GM13977 (cell line): ENCODE measurements at regions not wholly inside any gene's neighbourhood (a gene's known extent, or its start where the extent isn't known, plus 50 kb on each side); places are given as distances from the start of the nearest gene placed in this dataset.
"Not testable (repeated sequence)": the region's sequence is repeated elsewhere in the genome, so short reads cannot be mapped to it uniquely, and the experiment has no call there.

Experiments used
- DNase-seq: peaks from one replicate; pipeline ENCODE4 v3.0.0; 2012; ENCODE audit warnings: low spot score
- CTCF ChIP-seq: IDR thresholded peaks from 2 replicates; pipeline ENCODE4 v1.5.1; 2012; ENCODE audit warnings: mild to moderate bottlenecking, control low read depth; ENCODE audit not compliant: insufficient read depth; ENCODE audit errors: extremely low read depth, missing control alignments
- in situ Hi-C: fragments of 300-500 bp; cut with MboI; formaldehyde crosslinking; loops from one replicate; pipeline ENCODE4 v1.12.0; 2022; ENCODE audit warnings: low sequenced_read_pairs, low pct_unique_long_range_greater_than_20kb, mixed read lengths, inconsistent platforms; ENCODE audit not compliant: unreplicated experiment

- DNase-seq: no peak
- in situ Hi-C loops: no loop called here
- TF ChIP-seq CTCF: no peak
Observed at GRCh38 chr3:144809380-144809779, 837.8 kb downstream of the DIPK2A start.

GRCh38 chr3:144810160-144810559, 838.5 kb downstream of the DIPK2A start:
- in situ Hi-C loops: no loop called here
- peak; percentile 11 for DNase-seq
- TF ChIP-seq CTCF: no peak

- in situ Hi-C loops: no loop called here
- no peak for DNase-seq
- no peak for TF ChIP-seq CTCF
Observed at GRCh38 chr3:144815655-144816054, 844.0 kb downstream of the DIPK2A start.

- no peak for TF ChIP-seq CTCF
- in situ Hi-C loops: no loop called here
- no peak for DNase-seq
Observed at GRCh38 chr3:144816323-144816722, 844.7 kb downstream of the DIPK2A start.

- TF ChIP-seq CTCF: no peak
- DNase-seq: no peak
- in situ Hi-C loops: no loop called here
Observed at GRCh38 chr3:144818973-144819372, 847.4 kb downstream of the DIPK2A start.

- in situ Hi-C loops, DNase-seq: not testable (repeated sequence)
Observed at GRCh38 chr3:144820232-144820631, 848.6 kb downstream of the DIPK2A start.

GRCh38 chr3:144820726-144821125, 849.1 kb downstream of the DIPK2A start:
- in situ Hi-C loops: no loop called here
- DNase-seq: no peak
- TF ChIP-seq CTCF: no peak

- DNase-seq: no peak
- in situ Hi-C loops: no loop called here
- TF ChIP-seq CTCF: no peak
Observed at GRCh38 chr3:144821583-144821982, 850.0 kb downstream of the DIPK2A start.
